GM18870 (cell line): ENCODE measurements at regions not wholly inside any gene's neighbourhood (a gene's known extent, or its start where the extent isn't known, plus 50 kb on each side); places are given as distances from the start of the nearest gene placed in this dataset.
A peak's percentile ranks its signal among the peaks of the same experiment; 100 is the strongest.

ENCODE experiments used
- ATAC-seq: cut with Tn5 transposase; IDR thresholded peaks from one replicate; pipeline ENCODE4 v1.9.1; 2021; ENCODE audit warnings: moderate library complexity; ENCODE audit not compliant: unreplicated experiment

DNA sequence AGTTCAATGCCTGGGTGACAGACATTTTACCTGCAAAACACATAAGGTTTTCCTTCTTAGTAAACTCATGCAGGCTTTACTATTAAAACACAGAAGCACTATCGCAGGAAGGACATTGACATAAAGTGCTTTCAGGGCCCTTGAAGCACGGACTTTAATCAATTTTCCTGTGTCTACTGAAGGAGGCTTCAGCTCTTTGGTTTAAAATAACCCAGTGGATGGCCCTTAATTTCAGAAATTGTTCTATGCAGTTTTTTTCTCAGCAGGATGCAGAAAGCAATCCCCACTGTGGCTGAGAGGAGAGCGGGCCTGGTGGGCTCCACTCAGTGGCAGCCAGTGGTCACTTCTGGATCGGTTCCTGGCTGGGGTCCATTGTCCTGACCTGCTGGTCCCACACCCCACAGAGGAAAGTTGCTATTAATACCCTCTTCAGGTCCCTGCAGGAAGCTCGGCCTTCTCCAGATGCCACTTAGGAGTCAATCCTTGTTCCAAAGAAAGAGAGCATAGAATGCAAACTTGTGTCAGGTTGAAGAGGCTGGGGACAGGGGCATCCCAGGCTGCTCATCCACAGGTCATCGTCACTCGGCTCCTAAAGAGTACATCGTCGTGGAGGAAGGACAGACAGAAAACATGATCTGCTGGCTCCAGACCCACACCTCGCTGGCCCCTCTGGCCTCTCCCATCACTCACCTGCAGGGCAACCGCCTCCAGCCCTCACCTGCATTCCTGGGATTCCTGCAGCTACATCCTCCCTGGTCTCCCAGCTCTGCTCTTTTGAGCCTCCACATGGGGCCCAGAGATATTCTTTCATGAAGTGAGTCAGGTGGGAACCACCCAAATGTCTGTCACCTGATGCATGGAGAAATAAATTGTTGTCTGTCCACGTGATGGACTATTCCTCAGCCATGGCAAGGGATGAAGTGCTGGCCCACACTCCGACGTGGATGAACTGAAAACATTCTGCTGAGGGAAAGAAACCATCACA, 153.1 kb downstream of the PSMG1 start:
- no peak for ATAC-seq

DNA sequence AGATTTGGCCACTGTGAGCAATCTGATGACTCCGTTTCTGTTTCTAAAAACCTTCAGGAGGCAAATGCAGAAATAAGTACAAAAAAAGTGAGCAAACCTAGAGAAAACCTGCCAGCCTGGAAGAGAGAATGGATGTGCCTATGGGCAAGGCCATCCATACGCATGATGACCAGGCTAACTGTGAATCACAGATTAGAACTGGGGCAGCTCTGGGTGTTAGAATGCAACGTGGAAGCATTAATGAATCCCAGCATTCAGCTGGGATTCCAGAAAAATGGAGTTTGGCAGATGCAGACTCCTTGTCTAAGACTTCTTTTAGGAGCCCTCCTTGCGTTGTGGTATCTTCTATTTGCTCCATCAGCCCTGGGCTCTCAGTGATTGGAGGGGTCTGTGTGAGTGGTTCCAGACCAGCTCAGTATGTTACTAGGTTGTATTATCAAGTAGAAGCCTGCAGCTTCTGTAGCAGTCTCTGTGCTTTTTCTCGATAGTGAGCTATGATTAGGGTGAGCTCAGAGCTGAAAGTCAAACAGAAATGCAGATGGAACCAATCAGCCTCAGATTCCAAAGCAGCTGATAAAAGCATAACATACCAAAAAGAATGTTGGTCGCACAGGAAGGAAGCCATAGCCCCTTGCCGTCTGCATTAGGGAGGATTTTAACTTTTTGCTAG, 154.0 kb downstream of the PSMG1 start:
- ATAC-seq = no peak

DNA sequence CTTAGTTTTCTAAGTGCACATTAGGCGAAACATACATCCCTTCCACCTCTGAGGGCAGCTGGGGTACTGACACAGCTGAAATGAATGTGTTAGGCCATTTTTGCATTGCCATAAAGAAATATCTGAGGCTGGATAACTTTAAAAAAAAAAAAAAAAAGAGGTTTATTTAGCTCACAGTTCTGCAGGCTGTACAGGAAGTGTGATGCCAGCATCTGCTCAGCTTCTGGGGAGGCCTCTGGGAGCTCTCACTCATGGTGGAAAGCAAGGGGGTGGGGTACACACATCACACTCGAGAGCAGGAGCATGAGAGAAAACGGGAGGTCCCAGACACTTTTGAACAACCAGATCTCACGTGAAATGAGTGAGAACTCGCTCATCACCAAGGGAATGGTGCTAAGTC, 158.1 kb downstream of the PSMG1 start:
- no peak for ATAC-seq

DNA sequence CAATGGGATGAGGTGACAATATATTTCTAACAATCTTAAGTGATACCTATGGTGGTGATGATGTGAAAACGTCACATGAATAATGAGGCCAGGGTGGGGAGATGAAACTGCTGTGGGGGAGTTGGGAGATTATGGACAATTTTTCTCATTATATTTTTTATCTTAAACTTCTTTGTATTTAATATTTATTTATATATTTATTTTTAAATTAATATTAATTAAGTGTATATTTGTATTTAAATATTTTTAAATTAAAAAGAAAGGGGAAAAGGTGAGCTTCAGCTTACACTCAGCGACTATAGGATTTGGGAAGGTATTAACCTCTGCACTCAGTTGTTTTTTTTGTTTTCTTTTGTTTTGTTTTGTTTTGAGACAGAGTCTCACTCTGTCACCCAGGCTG, 158.7 kb downstream of the PSMG1 start:
- ATAC-seq = no peak

DNA sequence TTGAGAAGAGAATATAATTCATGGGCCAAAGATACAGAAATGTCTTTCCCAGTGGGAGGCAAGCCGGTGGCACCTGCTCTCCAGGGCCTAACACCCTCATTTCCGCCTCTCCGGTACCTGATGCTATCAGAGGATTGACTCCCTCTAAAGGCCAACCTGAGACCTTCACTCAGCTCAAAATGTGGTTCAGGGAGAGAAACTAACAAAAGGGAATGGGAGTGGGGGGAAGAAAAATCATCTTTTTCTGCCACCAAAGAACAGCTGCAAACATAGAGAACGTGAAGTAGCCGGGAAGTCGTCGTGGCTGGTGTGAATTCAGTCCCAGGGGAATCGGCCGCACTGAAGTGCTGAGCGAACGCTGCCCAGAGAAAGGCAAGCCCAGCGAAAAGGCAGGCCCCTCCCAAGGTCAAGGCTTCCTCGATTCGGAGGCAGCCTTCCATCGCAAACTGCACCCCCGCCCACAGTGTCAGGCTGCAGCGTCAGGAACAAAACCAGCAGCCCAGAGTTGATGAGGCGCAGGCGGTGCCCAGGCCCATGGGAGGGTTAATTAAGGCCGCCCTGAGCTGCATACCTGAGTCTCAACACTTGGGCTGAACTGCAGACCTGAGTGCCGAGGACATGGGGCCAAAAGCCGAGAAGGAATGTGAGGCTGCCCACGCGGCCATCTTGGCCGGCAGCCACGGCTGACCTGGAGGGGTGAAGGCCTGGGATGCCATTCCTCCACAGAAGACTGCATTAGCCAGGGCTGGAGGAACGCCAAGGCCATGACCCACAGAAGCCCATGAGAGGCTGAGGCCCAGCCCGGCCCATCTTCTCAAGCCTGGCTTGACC, 160.2 kb downstream of the PSMG1 start:
- no peak for ATAC-seq

DNA sequence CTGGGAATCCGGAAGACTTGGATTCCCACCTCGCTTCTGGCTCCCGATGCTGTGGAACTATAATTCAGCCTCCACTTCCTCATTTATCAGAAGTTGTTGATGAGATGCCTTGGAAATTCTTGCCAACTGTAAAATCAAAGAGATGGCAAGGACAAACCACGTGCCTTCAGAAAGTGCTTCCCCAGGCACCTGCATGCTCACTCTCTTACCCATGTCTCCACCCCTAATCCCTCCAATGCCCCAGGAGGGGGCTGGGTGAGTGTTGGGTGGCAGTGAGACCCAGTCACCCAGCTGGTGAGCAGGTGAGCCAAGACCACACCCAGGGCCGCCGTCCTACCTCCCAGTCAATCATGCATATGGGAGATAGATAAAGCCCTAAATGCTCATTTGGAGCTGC, 160.8 kb downstream of the PSMG1 start:
- ATAC-seq = no peak

DNA sequence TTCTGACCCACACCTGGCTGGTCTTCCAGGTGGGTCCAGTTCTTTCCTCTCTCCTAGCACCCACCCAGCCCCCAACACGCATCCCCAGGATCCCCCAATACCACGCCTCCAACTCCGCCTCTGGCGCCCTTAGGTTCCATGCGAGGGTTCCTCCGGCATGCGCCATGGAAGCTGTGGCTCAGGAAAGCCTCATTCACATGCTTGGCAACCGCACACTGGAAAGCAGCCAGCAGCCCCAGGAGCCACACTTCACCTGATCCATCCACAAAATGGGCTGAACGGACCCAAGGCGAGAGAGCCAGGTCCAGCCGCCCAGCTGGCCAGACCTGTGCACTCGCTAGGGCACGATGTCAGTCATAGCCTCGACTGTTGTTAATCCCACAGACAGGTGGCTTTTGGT, 161.2 kb downstream of the PSMG1 start:
- ATAC-seq = no peak

DNA sequence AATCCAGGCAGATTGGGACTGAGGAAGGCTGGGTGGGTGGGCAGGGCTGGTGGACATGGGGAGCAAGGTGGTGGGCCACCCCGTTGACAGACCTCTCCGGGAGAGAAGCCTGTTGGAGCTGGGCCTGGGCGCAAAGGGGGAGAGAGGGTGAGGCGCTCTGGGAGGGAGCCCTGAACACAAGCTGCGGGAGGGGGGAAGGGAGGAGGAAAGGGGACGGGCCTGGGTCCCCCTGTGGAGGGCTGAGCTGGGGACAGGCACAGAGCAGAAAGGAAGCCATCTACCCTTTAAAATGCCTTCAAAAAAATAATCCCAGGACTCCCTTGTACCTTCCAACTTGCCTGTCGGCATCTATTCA, 161.8 kb downstream of the PSMG1 start:
- ATAC-seq = no peak

DNA sequence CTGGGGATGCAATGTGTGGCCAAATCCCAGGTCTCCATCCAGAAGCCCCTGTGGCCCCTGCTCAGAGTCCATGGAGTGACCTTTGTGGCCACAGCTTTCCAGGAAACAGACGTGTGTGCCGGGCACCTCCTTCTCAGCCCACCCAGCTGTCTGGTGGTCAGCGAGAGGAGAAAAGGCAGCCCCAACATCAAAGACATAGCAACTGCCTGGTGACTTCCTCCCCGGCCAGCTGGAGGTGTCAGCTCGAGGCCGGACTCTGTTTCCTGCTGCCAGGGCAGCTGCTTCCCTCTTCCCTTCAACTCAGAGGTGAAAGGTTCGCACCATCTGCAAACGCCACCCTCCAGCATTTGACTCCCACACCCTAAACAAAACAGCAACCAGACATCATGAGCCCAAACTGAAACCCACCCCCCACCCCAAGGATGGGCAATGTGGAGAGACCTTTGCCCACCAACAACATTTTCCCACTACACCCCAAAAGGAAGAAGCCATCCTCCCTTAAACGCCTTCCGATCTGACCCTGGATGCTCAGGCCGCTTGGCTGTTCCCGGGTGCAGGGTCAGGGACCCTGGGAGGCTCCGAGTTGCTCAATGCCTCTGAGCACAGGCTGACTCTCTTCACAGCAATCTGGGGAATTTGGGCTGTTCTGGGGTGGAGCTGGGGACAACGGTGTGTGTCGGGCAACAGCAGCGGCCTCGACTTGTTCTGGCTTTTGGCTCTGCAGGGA, 162.3 kb downstream of the PSMG1 start:
- ATAC-seq = no peak

DNA sequence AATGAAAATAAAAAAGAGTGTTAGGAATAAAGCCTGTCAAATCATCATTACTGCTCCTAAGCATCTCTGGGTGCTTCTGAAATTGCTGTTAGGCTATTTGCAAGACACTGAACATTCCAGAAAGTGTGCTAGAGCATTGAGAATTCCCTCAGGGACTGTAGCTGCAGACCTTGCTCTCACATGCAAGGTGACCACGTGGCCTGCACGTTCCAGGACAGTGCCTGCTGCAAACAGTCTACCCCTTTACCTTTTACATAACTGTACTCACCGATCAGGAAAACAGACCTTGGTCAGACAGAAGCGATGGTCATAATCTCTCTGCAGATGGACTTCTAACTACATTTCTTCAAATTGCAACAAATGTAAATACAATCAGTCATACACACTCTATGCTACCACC, 164.5 kb downstream of the PSMG1 start:
- ATAC-seq = no peak

DNA sequence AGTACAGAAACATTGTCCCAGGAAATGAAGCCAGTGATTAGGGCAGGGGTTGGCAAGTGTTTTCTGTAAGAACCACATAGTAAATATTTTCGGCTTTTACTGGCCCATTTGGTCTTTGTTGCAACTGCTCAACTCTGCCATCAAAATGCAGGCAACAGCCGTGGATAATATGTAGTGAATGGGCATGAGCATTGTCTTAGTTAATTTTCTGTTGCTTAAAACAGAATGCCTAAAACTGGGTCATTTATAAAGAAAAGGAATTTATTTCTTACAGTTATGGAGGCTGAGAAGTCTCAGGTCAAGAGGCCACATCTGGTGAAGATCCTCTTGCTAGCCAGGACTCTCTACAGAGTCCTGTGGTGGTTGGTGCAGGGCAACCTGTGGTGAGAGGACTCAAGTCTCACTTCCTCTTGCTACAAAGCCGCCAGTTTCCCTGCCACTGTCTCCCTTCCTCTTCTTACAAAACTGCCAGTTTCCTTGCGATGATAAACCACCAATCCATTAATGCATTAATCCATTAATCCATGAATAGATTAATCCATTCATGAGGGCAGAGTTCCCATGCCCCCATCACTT, 166.4 kb downstream of the PSMG1 start:
- peak; percentile 81 for ATAC-seq

DNA sequence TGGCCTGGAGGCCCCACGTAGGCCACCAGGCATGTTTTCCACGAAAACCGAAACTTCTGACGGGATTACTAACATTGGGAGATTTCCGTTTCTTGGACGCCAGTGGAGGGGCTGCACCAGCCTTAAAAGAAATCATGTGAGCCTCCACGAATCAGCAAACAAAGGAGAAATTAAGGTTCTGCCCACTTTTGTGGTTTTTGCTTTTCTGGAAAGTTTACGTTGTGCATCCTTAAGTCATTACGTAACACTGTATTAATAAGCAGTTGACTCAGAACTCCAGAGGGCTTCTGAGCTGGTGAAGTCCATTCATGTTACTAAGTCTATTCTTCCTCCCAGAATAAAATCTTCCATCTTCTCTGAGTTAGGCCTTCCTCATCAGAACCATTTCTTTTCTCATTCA, 168.5 kb downstream of the PSMG1 start:
- no peak for ATAC-seq

DNA sequence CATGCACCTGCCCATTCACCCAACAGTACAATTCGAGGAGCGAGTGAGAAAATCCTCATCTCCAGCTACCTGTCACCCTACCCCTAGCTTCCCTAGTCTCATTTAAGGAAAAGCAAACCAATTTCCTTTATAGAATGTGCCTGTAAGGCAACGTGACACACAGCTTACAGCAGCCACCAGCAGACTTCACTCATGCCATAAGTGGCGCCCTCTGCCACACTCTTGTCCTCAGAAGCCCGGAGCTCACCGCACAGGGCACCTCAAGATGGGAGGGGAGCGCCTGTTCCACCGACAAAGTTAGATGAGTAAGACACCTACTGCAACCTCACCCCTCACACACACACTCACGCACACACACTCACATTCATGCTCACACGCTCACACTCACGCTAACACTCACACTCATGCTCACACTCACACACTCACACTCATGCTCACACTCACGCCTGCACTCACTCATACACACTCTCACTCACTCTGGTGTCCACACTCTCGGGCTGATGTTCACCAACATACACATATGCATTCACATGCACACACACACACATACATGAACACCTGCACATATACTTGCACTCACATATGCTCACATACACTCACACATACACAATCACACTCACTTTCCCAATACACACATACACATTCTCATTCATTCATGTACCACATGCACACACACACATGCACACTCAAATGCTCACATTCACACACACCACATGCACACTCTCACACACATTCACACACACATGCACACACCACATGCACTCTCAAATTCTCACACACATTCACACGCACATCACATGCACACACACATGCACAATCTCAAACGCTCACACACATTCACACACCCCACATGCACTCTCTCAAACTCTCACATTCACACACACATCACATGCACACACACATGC, 170.7 kb downstream of the PSMG1 start:
- no peak for ATAC-seq

DNA sequence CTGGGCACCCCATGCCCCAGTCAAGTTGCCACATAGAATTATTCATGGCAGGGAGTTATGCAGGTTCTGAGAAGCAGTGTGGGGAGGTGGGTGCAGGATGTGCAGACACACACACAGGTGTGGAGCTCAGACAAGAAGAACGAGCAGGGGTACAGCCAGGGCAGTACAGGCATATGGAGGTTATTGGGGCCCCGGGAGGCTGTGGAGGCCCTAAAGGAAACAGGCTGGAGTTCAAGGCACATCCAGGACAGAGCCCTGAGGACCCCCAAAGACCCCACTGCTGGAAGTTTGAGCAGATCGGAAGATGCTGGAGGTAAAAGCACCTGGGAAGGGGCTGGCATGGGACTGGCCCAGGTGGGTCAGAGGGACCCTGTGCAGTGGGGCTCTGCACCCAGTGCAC, 171.3 kb downstream of the PSMG1 start:
- ATAC-seq = no peak

DNA sequence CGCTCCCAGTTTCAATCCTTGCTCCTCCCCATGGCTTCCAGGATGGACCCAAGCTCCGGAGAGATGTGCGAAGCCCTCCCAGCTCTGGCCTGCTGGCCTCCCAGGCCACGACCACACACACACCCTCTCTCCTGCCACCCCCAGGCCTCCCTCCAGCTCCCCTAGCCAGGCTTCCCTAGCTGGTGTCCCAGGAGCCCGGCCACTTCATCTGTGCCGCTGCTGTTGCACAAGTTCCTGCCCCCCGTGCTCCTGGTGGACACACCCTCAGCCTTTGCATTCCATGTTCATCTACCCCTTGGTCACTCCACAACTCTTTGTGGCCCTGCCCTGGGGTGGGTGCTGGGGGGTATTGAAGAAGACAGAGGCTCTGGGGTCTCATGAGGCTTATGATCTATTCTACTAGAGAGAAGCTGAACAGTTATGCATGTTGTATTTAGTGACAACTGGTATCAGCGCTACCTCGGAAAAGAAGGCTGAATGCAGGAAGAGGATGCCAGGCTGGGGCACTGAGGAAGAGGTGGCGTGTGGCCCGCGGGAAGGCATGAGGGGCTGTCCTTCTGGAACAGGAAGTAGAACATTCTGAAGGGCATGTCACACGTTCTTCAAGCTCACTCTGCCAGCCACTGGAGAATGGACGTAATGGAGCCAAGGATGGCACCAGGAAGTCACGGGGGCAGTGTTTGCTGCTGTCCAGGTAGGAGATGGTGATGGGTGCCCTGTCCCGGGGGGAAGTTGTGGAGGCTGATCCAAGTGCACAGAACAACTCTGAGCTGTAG, 172.4 kb downstream of the PSMG1 start:
- ATAC-seq = no peak

DNA sequence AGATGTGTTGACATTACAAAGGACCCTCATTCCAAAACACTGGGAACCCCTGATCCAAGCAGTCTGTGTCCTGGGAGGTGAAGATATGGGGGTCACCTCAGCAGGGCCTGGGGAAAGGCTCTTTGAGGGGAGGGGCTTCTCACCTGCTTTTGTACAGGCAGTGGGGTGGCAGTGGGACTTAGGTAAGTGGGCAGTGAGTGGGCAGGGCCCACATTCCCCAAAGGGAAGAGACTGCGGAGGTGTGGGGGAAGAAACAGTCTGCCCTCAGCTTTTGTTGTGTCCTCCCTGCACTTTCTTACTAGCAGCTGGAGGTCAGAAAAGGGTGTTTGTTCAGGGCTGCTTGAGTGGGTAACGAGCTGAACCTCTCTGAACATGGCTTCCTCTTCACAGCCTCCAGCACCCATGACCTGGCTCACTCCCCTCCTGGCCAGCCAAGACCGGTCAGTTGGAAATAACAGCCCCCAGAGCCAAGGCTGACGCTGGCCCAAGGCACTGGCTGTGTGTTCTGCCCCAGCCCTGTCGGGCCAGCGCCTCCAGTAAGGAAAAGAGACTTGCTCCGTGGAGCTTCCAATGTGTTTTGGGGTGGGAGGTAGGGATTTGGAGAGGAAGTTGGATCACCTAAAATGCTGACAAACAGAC, 173.5 kb downstream of the PSMG1 start:
- ATAC-seq = no peak

DNA sequence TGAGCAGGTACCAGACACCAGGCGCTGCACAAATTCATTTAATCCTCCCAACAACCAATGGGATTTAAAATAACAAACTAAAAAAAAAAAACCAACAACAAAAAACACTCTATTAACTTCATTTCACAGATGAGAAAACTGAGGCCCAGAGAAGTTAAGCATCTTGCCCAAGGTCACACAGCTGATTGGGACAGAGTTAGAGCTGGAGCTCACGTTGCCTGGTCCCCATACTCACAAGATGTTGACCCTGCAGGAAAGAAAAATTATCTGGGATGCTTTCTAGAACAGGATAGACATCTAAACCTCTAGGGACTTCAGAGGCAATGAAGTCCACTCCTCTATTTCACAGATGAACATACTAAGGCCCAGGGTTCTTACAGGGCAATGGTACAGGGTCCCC, 175.3 kb downstream of the PSMG1 start:
- ATAC-seq = no peak

DNA sequence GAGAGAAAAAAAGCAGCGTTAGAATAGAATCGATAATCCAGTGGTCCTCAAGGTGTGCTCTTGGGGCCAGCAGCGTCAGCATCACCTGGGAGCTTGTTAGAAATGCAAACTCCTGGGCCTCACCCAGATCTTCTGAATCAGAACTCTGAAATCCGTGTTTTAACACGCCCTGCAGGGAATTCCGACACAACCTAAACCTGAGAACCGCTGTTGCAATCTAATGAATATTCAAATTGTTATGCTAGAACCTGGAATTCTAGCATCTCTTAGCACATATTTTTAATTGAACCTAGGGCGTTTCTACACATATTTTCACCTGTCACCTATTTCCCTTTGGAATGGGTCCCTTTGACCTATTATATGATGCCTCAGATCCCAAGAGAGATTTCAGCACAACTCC, 175.7 kb downstream of the PSMG1 start:
- ATAC-seq = no peak
